Endothelial cell (in vitro differentiated cells): ENCODE measurements at regions not wholly inside any gene's neighbourhood (a gene's known extent, or its start where the extent isn't known, plus 50 kb on each side); places are given as distances from the start of the nearest gene placed in this dataset.

Source experiments
- DNase-seq: peaks from one replicate; pipeline ENCODE4 v3.0.0; 2021; ENCODE audit warnings: low spot score
- H3K27ac Mint-ChIP-seq: one replicate; pipeline ENCODE4 v1.8.0; 2021; ENCODE audit warnings: mixed read lengths, inconsistent platforms; ENCODE audit not compliant: unreplicated experiment
- H3K27me3 Mint-ChIP-seq: one replicate; pipeline ENCODE4 v1.8.0; 2021; ENCODE audit warnings: mild to moderate bottlenecking, moderate library complexity, mixed read lengths, inconsistent platforms; ENCODE audit not compliant: unreplicated experiment
- H3K36me3 Mint-ChIP-seq: one replicate; pipeline ENCODE4 v1.8.0; 2021; ENCODE audit warnings: mild to moderate bottlenecking, low read depth, mixed read lengths, inconsistent platforms; ENCODE audit not compliant: unreplicated experiment
- H3K4me1 Mint-ChIP-seq: one replicate; pipeline ENCODE4 v1.8.0; 2021; ENCODE audit warnings: mild to moderate bottlenecking, mixed read lengths, inconsistent platforms; ENCODE audit not compliant: unreplicated experiment
- H3K4me3 Mint-ChIP-seq: one replicate; pipeline ENCODE4 v1.8.0; 2021; ENCODE audit warnings: mild to moderate bottlenecking, mixed read lengths, inconsistent platforms; ENCODE audit not compliant: unreplicated experiment
- H3K9me3 Mint-ChIP-seq: one replicate; pipeline ENCODE4 v1.8.0; 2021; ENCODE audit warnings: mixed read lengths, inconsistent platforms; ENCODE audit not compliant: unreplicated experiment
- TF ChIP-seq, protein P1 (sequence below): fragments of 200-600 bp; sonication (generic); IDR thresholded peaks from one replicate; pipeline ENCODE4 v1.5.0; 2021; ENCODE audit warnings: antibody characterized with exemption; ENCODE audit not compliant: unreplicated experiment

DNA sequence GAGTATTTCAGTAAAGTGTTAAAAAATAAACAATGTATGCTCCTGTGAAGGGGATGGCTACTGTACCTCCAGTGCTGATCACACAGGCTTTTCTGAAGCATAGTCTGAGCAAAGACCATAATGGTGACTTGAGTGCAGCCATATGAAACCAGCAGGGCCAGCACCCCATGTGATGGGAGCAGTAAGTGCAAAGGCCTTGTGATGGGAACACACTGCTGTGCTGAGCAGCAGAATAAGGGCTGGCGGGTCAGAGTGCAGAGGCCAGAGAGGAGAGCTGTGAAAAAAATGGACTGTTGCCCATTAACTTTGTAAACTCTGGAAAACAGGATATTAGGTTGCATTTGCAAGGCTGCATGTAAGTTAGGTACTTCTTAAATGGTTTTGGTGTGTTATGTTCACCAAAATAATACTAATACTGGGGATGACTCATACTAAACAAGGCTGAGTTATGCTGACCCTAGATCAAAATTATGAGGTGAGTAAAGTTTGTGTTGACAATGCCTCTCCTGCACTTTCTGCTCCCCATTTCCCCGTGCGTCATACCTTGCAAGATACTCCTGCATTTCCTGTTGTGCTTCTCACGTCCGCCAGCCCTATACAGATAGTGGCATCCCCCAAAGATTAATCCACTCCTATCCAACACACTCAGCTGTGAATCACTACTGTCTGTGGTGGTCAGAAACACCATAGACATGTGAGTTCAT, 67.0 kb upstream of the FAM9A start:
- Mint-ChIP-seq H3K36me3 (no peaks in the 10 kb centered on the region), H3K4me3 (no peak overlapping the region), H3K27ac (no peak overlapping the region), H3K4me1 (peaks cover 5% of the 10 kb centered on the region), H3K27me3 (no peaks in the 10 kb centered on the region), H3K9me3 (no peaks in the 10 kb centered on the region)
- DNase-seq: no peak
- TF ChIP-seq, protein P1, sequence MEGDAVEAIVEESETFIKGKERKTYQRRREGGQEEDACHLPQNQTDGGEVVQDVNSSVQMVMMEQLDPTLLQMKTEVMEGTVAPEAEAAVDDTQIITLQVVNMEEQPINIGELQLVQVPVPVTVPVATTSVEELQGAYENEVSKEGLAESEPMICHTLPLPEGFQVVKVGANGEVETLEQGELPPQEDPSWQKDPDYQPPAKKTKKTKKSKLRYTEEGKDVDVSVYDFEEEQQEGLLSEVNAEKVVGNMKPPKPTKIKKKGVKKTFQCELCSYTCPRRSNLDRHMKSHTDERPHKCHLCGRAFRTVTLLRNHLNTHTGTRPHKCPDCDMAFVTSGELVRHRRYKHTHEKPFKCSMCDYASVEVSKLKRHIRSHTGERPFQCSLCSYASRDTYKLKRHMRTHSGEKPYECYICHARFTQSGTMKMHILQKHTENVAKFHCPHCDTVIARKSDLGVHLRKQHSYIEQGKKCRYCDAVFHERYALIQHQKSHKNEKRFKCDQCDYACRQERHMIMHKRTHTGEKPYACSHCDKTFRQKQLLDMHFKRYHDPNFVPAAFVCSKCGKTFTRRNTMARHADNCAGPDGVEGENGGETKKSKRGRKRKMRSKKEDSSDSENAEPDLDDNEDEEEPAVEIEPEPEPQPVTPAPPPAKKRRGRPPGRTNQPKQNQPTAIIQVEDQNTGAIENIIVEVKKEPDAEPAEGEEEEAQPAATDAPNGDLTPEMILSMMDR: no peak

DNA sequence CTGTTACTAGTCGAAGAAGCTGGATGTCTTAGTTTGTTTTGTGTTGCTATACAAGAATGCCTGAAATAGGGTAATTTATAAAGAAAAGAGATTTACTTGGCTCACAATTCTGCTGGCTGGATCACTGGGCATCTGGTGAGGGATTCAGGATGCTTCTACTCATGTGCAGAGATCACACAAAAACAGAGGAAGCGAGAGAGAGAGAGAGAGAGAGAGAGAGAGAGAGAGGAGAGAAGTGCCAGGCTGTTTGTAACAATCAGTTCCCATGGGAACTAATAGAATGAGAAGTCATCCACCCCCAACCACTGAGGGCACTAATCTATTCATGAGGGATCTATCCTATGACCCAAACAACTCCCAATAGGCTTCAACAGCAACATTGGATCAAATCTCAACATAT, 66.2 kb upstream of the FAM9A start:
- H3K4me1 Mint-ChIP-seq: peaks cover 5% of the 10 kb centered on the region
- no peak overlapping the region for H3K27ac Mint-ChIP-seq
- no peaks in the 10 kb centered on the region for H3K27me3 Mint-ChIP-seq
- TF ChIP-seq, protein P1: no peak
- H3K36me3 Mint-ChIP-seq: no peaks in the 10 kb centered on the region
- DNase-seq: no peak
- no peak overlapping the region for H3K4me3 Mint-ChIP-seq
- H3K9me3 Mint-ChIP-seq: no peaks in the 10 kb centered on the region

DNA sequence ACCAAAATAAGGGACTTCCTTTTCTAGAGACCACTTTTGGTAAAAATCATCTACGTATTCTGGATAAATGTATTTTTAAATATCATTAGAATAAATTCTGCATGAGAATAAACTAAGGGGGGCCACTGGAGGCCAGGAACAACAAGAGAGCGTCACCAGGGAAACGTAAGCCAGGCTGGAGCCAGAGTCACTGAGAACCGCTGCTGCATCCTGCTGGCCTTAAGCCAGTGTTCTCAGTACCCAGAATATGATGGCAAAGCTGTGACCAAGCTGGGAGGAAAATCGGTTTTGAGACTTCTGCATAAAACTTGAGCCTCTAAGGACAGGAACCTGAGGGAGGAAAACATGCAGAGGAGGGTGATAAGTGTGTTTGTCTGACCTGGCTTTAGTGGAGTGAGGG, 63.0 kb upstream of the FAM9A start:
- Mint-ChIP-seq H3K4me3 (no peak overlapping the region), H3K27ac (peak overlapping the region; percentile 57), H3K4me1 (peaks cover 5% of the 10 kb centered on the region), H3K36me3 (no peaks in the 10 kb centered on the region), H3K27me3 (peaks cover 1% of the 10 kb centered on the region), H3K9me3 (no peaks in the 10 kb centered on the region)
- DNase-seq: peak; percentile 3
- TF ChIP-seq, protein P1: no peak

DNA sequence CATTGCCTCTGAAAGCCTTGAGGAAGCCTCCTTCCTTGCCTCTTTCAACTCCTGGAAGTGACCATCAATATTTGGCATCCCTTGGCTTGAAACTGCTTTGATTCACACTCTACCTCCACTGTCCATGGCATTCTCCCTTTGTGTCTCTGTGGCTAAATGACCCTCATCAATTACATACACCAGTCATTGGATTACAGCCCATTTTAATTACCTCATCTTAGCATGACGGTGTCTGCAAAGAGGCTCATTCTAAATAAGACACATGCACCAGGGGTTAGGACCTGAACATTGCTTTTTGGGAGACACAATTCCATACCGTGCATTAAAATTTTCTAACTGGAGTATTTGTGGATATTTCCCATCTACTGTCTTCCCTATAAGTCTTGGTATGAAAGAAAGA, 60.7 kb upstream of the FAM9A start:
- H3K4me3 Mint-ChIP-seq: no peak overlapping the region
- DNase-seq: no peak
- H3K9me3 Mint-ChIP-seq: no peaks in the 10 kb centered on the region
- no peaks in the 10 kb centered on the region for H3K36me3 Mint-ChIP-seq
- TF ChIP-seq, protein P1: no peak
- no peaks in the 10 kb centered on the region for H3K4me1 Mint-ChIP-seq
- peaks cover 1% of the 10 kb centered on the region for H3K27me3 Mint-ChIP-seq
- H3K27ac Mint-ChIP-seq: no peak overlapping the region

DNA sequence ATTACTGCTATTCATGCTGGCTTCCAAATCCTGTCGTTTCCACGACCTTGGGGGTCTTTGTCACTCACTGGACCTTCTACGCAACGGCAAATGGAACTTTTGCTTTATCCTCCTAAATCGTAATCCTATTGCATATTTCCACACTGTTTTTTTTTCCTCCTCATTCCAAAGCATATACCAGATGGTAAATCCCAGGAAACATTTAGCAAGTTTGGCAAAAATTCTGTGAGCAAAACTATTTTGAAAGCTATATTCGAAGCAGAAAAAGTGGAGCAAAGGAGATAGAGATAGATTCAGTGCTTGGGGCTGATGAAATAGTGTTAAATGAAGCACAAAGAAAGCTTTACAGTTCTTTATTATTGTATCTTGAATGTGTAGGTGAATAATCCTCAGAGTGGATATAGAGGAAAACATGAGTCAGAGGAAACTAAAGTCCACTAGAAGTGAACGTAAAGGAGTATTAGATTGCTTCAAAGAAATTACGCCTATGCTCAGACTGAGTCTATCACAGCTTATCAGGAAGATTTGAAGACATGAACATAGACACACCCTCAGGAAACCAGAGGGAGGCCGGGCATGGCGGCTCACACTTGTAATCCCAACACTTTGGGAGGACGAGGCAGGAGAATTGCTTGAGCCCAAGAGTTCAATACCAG, 50.2 kb upstream of the FAM9A start:
- no peaks in the 10 kb centered on the region for H3K9me3 Mint-ChIP-seq
- DNase-seq: no peak
- H3K36me3 Mint-ChIP-seq: no peaks in the 10 kb centered on the region
- H3K4me3 Mint-ChIP-seq: no peak overlapping the region
- no peaks in the 10 kb centered on the region for H3K4me1 Mint-ChIP-seq
- TF ChIP-seq, protein P1: no peak
- no peak overlapping the region for H3K27ac Mint-ChIP-seq
- H3K27me3 Mint-ChIP-seq: no peaks in the 10 kb centered on the region
